ENCODE measurements at regions not wholly inside any gene's neighbourhood (a gene's known extent, or its start where the extent isn't known, plus 50 kb on each side); places are given as distances from the start of the nearest gene placed in this dataset. TPM values are rescaled to one million over a fixed set of nuclear protein-coding genes. Genes with fewer than 3 reads are reported as not detected.

GRCh38 chr18:62659698-62660097 lies 55.6 kb upstream of the PHLPP1 start:
- no peak for DNase-seq (ENCODE audit: low spot score in 2 of 2)
- no peak overlapping the region for H3K27ac ChIP-seq
- H3K36me3 ChIP-seq: no peaks in the 10 kb centered on the region
- TF ChIP-seq CTCF (IDR thresholded peaks at IDR 0.05) (no peak), EP300 (IDR thresholded peaks at IDR 0.05) (no peak), POLR2A (IDR thresholded peaks at IDR 0.05) (no peak)
- H3K4me1 ChIP-seq: no peaks in the 10 kb centered on the region
- H3K27me3 ChIP-seq: no peaks in the 10 kb centered on the region
- 80 to 98% methylated on average over 2 of the region's 2 CpGs for WGBS, 2 donors
- no peak overlapping the region for H3K4me3 ChIP-seq
- no peaks in the 10 kb centered on the region for H3K9me3 ChIP-seq

- Histone ChIP-seq H3K27ac (no peak overlapping the region), H3K4me3 (no peak overlapping the region), H3K9me3 (no peaks in the 10 kb centered on the region), H3K4me1 (no peaks in the 10 kb centered on the region), H3K36me3 (no peaks in the 10 kb centered on the region), H3K27me3 (no peaks in the 10 kb centered on the region)
- no peak for DNase-seq (ENCODE audit: low spot score in 2 of 2)
- WGBS, 2 donors: 74 to 88% methylated on average over 3 of the region's 3 CpGs
- TF ChIP-seq EP300 (IDR thresholded peaks at IDR 0.05) (no peak), POLR2A (IDR thresholded peaks at IDR 0.05) (no peak), CTCF (IDR thresholded peaks at IDR 0.05) (no peak)
These were observed 54.6 kb upstream of the PHLPP1 start for GRCh38 chr18:62660691-62661090.

GRCh38 chr18:62663731-62664336 lies 51.5 kb upstream of the PHLPP1 start:
- Histone ChIP-seq H3K9me3 (no peaks in the 10 kb centered on the region), H3K27ac (no peak overlapping the region), H3K27me3 (no peaks in the 10 kb centered on the region), H3K36me3 (no peaks in the 10 kb centered on the region), H3K4me1 (no peaks in the 10 kb centered on the region), H3K4me3 (no peak overlapping the region)
- TF ChIP-seq CTCF (IDR thresholded peaks at IDR 0.05): no peak
- no peak for TF ChIP-seq POLR2A (IDR thresholded peaks at IDR 0.05)
- TF ChIP-seq EP300 (IDR thresholded peaks at IDR 0.05): no peak
- DNase-seq (ENCODE audit: low spot score in 2 of 2): no peak
- WGBS, 2 donors: 59 to 73% methylated on average over 5 of the region's 5 CpGs

- no peaks in the 10 kb centered on the region for H3K27me3 ChIP-seq
- no peaks in the 10 kb centered on the region for H3K9me3 ChIP-seq
- H3K36me3 ChIP-seq: no peaks in the 10 kb centered on the region
- H3K4me3 ChIP-seq: no peak overlapping the region
- H3K4me1 ChIP-seq: no peaks in the 10 kb centered on the region
- no peak for TF ChIP-seq CTCF (IDR thresholded peaks at IDR 0.05)
- TF ChIP-seq POLR2A (IDR thresholded peaks at IDR 0.05): no peak
- TF ChIP-seq EP300 (IDR thresholded peaks at IDR 0.05): no peak
- DNase-seq (ENCODE audit: low spot score in 2 of 2): no peak
- no peak overlapping the region for H3K27ac ChIP-seq
- 81 to 82% methylated on average over 6 of the region's 6 CpGs for WGBS, 2 donors
These were observed 50.9 kb upstream of the PHLPP1 start for GRCh38 chr18:62664414-62664813.

GRCh38 chr18:62665188-62665587 lies 50.2 kb upstream of the PHLPP1 start:
- Histone ChIP-seq H3K4me3 (no peak overlapping the region), H3K4me1 (no peaks in the 10 kb centered on the region), H3K9me3 (peaks cover 0 to 2% (median 0%) of the 10 kb centered on the region in 4 donors), H3K36me3 (no peaks in the 10 kb centered on the region), H3K27me3 (no peaks in the 10 kb centered on the region), H3K27ac (no peak overlapping the region)
- no peak for DNase-seq (ENCODE audit: low spot score in 2 of 2)
- WGBS, 2 donors: 82 to 95% methylated on average over 4 of the region's 4 CpGs
- TF ChIP-seq CTCF (IDR thresholded peaks at IDR 0.05) (no peak), POLR2A (IDR thresholded peaks at IDR 0.05) (no peak), EP300 (IDR thresholded peaks at IDR 0.05) (no peak)

Small RNA genes in the stretch of these regions (small RNA-seq; reads per million reads assigned to genes)
- not detected for gene RN7SL705P

All from tibial nerve (tissue), 4 donors.